NCI-H748 (cell line): ENCODE measurements at regions not wholly inside any gene's neighbourhood (a gene's known extent, or its start where the extent isn't known, plus 50 kb on each side); places are given as distances from the start of the nearest gene placed in this dataset.
A peak's percentile ranks its signal among the peaks of the same experiment; 100 is the strongest.

Experiments used
- DNase-seq: peaks from one replicate; lab custom pipeline; 2025; ENCODE audit not compliant: unreplicated experiment; lab: John Stamatoyannopoulos, UW

GRCh38 chr1:83735526-83735925, 263.4 kb downstream of the TTLL7 start:
- DNase-seq: no peak

DNA sequence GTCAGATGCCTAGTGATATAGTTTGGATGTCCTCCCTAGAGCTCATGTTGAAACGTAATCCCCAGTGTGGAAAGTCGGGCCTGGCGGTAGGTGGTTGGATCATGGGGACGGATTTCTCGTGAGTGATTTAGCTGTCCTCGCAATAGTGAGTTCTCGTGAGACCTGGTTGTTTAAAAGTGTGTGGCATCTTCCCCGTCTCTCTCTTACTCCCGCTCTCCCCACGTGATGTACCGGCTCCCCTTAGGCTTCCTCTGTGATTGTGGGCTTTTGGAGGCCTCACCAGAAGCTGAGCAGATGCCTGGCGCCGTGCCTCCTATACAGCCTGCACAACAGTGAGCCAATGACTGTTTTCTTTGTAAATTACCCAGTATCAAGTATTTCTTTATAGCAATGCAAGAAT, 264.5 kb downstream of the TTLL7 start:
- no peak for DNase-seq

DNA sequence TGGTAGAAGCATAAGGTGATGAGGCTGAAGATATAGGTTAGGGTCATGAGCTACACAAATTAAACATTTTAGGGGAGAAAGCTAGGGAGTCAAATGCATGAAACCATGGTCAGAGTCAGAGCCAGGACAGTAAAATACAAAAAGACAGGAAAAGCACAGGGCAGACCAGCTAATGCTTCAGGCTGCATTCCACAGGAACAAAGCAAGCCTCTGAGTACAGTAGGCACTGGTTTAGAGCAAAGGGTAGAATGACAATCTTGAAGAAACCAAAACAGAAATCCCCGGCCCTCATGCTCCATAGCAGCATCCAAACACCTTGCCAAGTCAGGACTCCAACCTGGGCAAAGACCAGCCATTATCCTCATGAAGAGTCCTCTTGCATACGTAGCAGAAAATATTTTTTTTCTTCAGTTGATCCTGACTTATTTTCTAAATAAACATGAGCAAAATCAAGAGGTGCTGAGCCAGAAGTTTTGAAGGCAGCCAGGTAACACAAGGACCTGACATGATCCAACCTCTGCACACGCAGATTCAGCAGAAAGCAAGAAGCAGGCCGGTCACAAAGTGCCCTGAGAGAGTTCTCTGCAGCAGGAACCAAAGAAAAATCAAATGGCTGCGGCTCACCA, 273.1 kb downstream of the TTLL7 start:
- DNase-seq: no peak

- no peak for DNase-seq
Observed at GRCh38 chr1:83718338-83718737, 280.6 kb downstream of the TTLL7 start.

- DNase-seq: no peak
Observed at GRCh38 chr1:83717785-83718184, 281.1 kb downstream of the TTLL7 start.

GRCh38 chr1:83716641-83717040, 282.3 kb downstream of the TTLL7 start:
- DNase-seq: no peak

DNA sequence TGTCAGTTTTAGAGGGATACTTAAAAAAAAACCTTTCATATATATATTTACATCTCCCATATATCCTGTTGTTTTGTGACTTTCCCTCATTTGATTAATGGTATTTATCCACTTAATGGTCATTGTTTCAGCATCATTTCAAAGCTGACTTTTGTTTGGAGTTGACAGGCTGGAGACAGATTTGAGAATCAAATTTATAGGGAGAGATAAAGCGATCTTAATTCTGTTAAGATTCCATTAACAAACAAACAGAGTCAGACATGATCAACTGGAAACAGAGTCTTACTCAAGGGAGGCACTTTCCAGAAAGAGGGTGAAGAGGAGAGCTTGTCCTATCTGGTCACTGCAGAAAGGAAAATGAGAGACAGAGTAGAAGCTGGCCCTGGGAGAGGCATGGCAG, 283.4 kb downstream of the TTLL7 start:
- DNase-seq: no peak

DNA sequence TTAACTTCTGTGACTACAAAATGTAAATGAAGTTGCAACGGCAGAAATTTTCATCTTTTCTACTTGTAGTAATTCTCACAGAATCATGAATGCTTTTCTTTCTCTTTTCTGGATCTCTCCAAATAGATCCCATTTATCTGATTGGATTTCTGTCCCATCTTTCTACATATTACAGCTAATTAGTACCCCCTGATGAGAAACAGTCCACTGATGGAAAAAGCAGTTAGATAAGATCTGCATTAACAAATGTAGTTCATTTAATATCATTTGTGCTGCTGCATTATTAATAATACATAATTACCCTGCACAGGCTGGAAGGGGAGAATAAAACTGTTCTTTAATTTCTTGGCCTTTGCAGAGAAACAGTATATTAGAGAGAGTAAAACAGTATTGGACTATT, 289.3 kb downstream of the TTLL7 start:
- no peak for DNase-seq

DNA sequence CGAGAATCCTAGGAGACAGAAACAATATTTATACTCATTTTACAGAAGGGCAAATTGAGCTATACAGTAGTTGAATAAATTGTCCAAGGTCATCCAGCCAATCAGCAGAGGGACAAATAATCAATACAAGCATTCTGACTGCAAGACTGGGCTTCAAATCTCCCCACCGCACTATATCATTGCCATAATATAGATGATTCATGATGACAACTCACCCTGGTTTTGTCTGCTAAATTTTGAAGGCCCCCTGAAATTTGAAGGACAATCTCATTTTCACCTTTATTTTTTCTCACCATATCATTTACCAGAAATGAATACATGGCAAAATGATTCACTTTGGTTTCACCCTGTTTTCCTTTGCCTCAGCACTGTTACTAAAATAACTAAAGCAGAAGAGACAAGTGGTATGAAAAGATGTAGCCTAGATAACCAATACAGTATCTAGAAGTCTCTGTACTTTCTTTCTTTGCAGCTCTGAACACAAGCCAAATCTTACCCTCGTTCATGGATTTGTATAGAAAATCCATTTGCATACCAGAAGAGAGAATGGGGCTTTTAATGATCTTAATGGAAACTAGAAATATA, 292.5 kb downstream of the TTLL7 start:
- no peak for DNase-seq

- DNase-seq: no peak
Observed at GRCh38 chr1:83705091-83705490, 293.8 kb downstream of the TTLL7 start.

DNA sequence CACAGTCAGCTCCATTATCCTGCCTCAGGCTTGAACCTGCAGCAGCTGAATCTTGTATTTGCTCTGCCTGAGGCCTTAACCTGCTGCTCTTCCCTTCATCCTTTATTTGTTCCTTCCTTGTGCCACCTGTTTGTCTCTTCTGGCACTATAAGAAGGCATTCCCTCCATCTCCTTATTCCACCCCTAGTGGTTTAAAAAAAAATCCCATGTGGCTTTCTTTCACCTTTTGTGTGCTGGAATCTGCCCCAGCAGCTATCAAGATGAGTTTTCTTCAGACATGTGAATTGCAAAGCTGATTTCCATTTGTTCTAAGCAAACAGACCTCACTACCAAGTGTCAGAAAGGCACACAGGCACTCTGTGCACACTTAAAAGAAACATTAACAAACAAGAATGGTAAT, 294.6 kb downstream of the TTLL7 start:
- no peak for DNase-seq

DNA sequence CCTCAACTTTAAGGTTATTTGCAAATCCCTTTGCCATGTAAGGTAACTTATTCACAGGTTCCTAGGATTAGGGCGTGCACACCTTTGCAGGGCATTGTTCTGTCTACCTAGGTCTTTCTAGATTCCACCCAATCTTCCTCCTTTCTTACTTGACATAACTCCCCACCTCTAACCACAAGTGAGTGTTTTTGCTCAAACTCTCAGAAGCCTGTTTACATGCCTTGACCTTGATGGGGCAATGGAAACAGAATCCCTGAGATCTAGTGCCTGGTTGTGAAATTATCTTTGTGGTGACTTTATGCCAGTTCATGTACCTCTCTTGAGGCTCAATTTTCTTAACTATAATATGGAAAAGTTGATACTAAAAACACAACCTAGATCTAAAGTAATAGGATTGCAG, 296.6 kb downstream of the TTLL7 start:
- no peak for DNase-seq

- no peak for DNase-seq
Observed at GRCh38 chr1:83701355-83701754, 297.6 kb downstream of the TTLL7 start.

GRCh38 chr1:83698644-83699043, 300.3 kb downstream of the TTLL7 start:
- no peak for DNase-seq

- no peak for DNase-seq
Observed at GRCh38 chr1:83697961-83698360, 301.0 kb downstream of the TTLL7 start.

DNA sequence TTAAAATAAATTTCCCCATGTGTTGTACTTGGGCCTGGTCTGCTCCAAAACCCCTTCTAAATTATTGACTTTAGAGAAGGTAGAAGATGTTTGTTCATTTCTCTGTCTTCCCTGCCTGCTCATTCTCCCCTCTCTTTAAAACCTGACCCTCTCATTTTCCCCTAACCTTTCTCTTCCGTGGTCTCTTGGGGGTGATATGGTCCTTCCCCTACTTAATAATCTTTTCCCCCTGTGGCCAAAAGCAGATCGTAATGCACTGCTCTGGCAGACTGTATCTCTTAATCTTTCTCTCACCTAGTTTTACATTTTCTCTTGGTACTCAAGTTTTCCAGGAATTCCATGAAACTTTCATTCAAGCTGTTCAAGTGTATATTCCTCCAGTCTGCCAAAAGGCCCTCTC, 301.7 kb downstream of the TTLL7 start:
- no peak for DNase-seq

GRCh38 chr1:83694449-83694848, 304.5 kb downstream of the TTLL7 start:
- peak; percentile 7 for DNase-seq

DNA sequence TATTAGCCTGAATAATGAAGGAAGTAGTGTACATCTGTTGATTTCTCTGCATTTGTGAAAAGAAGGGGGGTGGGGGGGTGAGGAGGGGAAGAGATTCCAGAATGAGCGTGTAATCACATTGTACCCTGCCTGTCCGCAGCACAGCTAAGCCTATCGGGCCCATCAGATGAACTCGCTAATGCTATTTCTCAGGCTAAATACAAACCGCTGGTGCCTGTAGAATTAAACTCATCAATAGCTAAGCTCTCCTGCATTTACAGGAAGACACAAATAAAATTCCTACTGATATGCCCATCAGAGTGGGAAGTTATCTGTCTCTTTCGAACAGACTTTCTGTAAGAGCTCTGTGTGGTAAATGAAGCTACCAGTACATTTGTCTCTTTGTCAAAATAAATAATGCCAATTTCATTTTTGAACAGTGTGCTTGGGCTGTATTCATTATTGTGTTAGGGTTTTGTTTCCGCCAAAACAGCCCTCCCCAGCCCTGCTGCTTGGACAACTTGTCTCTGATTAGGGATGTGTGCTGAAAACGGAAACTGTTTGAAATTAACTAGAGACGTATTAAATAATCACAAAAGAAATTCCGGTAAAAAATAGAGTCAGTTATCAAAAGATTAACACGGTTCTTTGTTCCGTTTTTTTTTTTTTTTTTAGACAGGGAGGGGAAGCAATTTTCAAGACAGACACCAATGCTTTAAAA, 305.4 kb downstream of the TTLL7 start:
- peak; percentile 72 for DNase-seq

GRCh38 chr1:83692524-83693381, 306.2 kb downstream of the TTLL7 start:
- peak; percentile 88 for DNase-seq

DNA sequence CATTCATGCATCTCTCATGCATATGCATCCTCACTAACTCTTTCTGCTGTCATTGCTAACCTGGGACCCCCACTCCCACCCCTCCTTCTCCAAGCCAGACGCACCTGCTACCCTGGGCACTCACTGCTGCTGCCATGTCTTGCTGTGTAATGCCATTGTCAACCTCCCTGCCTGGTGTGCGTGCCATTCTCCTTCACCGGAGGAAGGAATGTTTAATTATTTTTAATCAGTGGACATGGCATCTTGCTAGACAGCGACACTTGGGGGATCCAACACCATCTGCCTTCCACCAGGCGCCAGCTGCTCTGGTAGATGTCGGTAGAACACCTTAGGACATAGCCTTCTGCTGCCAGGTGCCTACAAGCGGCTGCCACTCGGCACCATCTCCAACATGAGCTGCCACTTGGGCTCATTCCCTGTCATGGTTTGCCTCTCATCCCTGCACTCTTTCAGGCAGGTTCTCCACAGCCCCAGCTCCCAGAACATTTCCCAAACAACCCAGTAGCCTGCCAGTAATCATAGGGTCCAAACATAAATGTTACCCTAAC, 306.9 kb downstream of the TTLL7 start:
- DNase-seq: no peak
